ENCODE measurements at regions not wholly inside any gene's neighbourhood (a gene's known extent, or its start where the extent isn't known, plus 50 kb on each side); places are given as distances from the start of the nearest gene placed in this dataset.

DNA sequence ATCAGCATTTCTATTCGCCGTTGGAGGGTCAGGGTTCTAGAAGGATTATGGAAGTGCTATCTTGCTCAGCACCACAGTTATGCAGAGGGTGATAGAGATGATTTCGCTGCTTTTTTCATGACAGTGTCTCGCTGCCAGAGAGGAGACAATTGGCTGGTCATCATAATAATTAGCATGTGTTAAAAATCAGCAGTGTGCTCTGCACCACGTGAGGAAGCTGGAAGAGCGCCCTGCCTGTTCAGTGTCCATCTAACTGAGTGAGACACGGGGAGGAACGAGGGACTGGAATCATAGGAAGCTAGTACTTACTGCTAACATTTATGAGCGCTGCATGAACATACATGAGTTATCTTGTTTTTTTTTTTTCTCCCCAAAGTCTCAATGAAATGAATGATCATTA is 116.2 kb upstream of the PLAAT1 start:
- no peak overlapping the region for H3K4me3 ChIP-seq (ENCODE audit: low read depth in 2 of 2, low read length in 1 of 2)
- no peaks in the 10 kb centered on the region for H3F3A ChIP-seq (replicated peaks; ENCODE audit: insufficient read depth)
- no peaks in the 10 kb centered on the region; a peak in 1 of 4 replicates for H3K4me1 ChIP-seq (ENCODE audit: control insufficient read depth in 1 of 2, insufficient read depth in 2 of 2, low read depth in 1 of 2, low read length in 1 of 2)
- POLR2A ChIA-PET: no interaction called here
- TF ChIP-seq FOXM1 (IDR thresholded peaks at IDR 0.05; ENCODE audit: low read depth) (no peak), POLR2AphosphoS5 (IDR thresholded peaks at IDR 0.05; ENCODE audit: low read depth, low read length) (no peak), RXRA (IDR thresholded peaks at IDR 0.05; ENCODE audit: borderline replicate concordance, low read depth) (no peak), GABPA (IDR thresholded peaks at IDR 0.05; ENCODE audit: low read depth) (no peak), USF1 (IDR thresholded peaks at IDR 0.05; ENCODE audit: borderline replicate concordance, low read depth) (no peak), EZH2phosphoT487 (IDR thresholded peaks at IDR 0.05; ENCODE audit: borderline replicate concordance, low read depth) (no peak), NFIC (IDR thresholded peaks at IDR 0.05; ENCODE audit: borderline replicate concordance) (no peak), ZBTB33 (IDR thresholded peaks at IDR 0.05; ENCODE audit: borderline replicate concordance, low read depth) (no peak), SIN3A (IDR thresholded peaks at IDR 0.05; ENCODE audit: borderline replicate concordance, low read depth, low read length) (no peak), JUND (IDR thresholded peaks at IDR 0.05) (no peak), EP300 (IDR thresholded peaks at IDR 0.05; ENCODE audit: borderline replicate concordance in 1 of 2, low read depth in 1 of 2, low read length in 1 of 2) (no peak), MXI1 (IDR thresholded peaks at IDR 0.05; ENCODE audit: low read depth, low read length) (no peak), REST (IDR thresholded peaks at IDR 0.05; ENCODE audit: low read depth, low read length) (no peak), ELF1 (IDR thresholded peaks at IDR 0.05) (no peak)
- TF ChIP-seq, protein P1, sequence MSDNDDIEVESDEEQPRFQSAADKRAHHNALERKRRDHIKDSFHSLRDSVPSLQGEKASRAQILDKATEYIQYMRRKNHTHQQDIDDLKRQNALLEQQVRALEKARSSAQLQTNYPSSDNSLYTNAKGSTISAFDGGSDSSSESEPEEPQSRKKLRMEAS (IDR thresholded peaks at IDR 0.05; ENCODE audit: low read depth): no peak
- TF ChIP-seq, protein P2, sequence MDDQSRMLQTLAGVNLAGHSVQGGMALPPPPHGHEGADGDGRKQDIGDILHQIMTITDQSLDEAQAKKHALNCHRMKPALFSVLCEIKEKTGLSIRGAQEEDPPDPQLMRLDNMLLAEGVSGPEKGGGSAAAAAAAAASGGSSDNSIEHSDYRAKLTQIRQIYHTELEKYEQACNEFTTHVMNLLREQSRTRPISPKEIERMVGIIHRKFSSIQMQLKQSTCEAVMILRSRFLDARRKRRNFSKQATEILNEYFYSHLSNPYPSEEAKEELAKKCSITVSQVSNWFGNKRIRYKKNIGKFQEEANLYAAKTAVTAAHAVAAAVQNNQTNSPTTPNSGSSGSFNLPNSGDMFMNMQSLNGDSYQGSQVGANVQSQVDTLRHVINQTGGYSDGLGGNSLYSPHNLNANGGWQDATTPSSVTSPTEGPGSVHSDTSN (IDR thresholded peaks at IDR 0.05): no peak
- no peak overlapping the region for H3K27ac ChIP-seq (ENCODE audit: low read depth in 2 of 2, low read length in 1 of 2)
- H3K9me2 ChIP-seq: no peaks in the 10 kb centered on the region
- no peaks in the 10 kb centered on the region for H3K36me3 ChIP-seq (replicated peaks in 1 of 2; ENCODE audit: control insufficient read depth in 1 of 2, insufficient read depth in 2 of 2, low read length in 1 of 2)
- no peak overlapping the region for H3K4me2 ChIP-seq
- no peaks in the 10 kb centered on the region; the same call in none of the 2 replicates for H3K27me3 ChIP-seq (ENCODE audit: insufficient read depth)
- H3K9ac ChIP-seq: no peak overlapping the region
- WGBS (ENCODE audit: low lambda C conversion rate): 4% methylated on average over 9 of the region's 9 CpGs
- H4K20me1 ChIP-seq (ENCODE audit: insufficient read depth): no peaks in the 10 kb centered on the region
- H3K79me2 ChIP-seq (ENCODE audit: insufficient read depth): no peaks in the 10 kb centered on the region
- no peaks in the 10 kb centered on the region for H3K9me3 ChIP-seq
- CTCF ChIA-PET: no interaction called here
- no peak for DNase-seq
- no peak overlapping the region for H2AFZ ChIP-seq (ENCODE audit: low read depth)
